ENCODE measurements at regions not wholly inside any gene's neighbourhood (a gene's known extent, or its start where the extent isn't known, plus 50 kb on each side); places are given as distances from the start of the nearest gene placed in this dataset.

DNA sequence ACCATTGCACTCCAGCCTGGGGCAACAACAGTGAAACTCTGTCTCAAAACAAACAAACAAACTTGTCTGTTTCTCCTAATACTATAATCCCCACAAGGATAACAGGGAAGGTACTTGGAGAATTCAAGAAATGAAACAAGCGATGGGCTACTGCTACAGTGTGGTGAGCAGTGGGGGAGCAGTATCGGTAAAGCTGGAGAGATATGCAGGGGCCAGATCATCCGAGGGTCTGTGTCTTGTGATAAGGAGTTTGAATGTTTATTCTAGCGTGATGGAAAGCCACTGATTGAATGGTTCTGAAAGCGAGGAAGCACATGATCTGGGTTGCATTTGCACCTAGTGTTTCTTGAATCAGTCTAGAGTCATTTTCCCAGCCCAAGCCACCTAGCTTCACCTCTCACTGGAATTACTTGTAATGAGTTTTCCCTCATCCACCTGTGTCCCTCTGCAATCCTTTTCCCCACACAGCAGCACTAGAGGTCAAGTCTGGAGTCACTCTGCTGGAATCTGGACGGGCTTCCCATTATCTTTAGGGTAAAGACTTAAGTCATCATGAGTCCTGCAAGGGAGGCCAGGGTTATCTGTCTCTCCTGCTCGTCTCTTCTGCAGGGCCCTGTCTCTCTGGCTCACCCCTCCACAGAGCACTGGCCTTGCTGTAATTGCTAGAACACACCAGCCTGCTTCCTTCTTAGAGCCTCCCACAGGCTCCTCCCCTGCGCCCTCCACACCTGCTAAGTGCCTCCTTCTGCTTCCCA lies 162.3 kb downstream of the KLF5 start:
- H3K36me3 Mint-ChIP-seq (ENCODE audit: low read depth): no peaks in the 10 kb centered on the region
- H3K4me1 Mint-ChIP-seq: no peaks in the 10 kb centered on the region
- TF ChIP-seq, protein P1, sequence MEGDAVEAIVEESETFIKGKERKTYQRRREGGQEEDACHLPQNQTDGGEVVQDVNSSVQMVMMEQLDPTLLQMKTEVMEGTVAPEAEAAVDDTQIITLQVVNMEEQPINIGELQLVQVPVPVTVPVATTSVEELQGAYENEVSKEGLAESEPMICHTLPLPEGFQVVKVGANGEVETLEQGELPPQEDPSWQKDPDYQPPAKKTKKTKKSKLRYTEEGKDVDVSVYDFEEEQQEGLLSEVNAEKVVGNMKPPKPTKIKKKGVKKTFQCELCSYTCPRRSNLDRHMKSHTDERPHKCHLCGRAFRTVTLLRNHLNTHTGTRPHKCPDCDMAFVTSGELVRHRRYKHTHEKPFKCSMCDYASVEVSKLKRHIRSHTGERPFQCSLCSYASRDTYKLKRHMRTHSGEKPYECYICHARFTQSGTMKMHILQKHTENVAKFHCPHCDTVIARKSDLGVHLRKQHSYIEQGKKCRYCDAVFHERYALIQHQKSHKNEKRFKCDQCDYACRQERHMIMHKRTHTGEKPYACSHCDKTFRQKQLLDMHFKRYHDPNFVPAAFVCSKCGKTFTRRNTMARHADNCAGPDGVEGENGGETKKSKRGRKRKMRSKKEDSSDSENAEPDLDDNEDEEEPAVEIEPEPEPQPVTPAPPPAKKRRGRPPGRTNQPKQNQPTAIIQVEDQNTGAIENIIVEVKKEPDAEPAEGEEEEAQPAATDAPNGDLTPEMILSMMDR (IDR thresholded peaks at IDR 0.05; ENCODE audit: unreplicated experiment in 3 of 3): no peak
- peaks cover 5% of the 10 kb centered on the region for H3K27me3 Mint-ChIP-seq (ENCODE audit: low read depth)
- H3K9me3 Mint-ChIP-seq: no peaks in the 10 kb centered on the region
- H3K27ac Mint-ChIP-seq: no peak overlapping the region
- no peak overlapping the region for H3K4me3 Mint-ChIP-seq

DNA sequence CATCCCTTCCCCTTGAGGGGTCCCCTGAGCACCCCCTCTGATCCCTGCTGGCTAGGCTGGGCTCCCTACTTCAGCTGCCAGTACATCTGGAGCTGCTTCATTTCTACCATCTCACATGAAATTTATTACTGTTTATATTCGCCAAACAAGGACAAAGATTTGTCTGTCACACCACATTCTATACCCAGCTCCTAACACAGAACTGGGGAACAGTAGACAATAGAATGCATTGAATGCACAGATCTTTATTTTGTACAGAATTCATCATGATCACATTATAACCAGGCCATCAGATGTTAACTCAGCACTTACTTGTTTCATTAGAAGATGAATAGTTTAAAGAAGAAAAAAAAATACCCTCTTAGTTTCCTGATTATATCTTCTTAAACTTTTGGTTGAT lies 159.4 kb downstream of the KLF5 start:
- no peaks in the 10 kb centered on the region for H3K36me3 Mint-ChIP-seq (ENCODE audit: low read depth)
- H3K9me3 Mint-ChIP-seq: no peaks in the 10 kb centered on the region
- H3K4me3 Mint-ChIP-seq: no peak overlapping the region
- H3K27ac Mint-ChIP-seq: no peak overlapping the region
- no peaks in the 10 kb centered on the region for H3K4me1 Mint-ChIP-seq
- TF ChIP-seq, protein P1 (IDR thresholded peaks at IDR 0.05; ENCODE audit: unreplicated experiment in 3 of 3): no peak
- peaks cover 5% of the 10 kb centered on the region for H3K27me3 Mint-ChIP-seq (ENCODE audit: low read depth)

GRCh38 chr13:73216381-73216831 lies 157.6 kb downstream of the KLF5 start:
- H3K27me3 Mint-ChIP-seq (ENCODE audit: low read depth): no peaks in the 10 kb centered on the region
- TF ChIP-seq, protein P1 (IDR thresholded peaks at IDR 0.05; ENCODE audit: unreplicated experiment in 3 of 3): no peak
- no peaks in the 10 kb centered on the region for H3K9me3 Mint-ChIP-seq
- no peaks in the 10 kb centered on the region for H3K36me3 Mint-ChIP-seq (ENCODE audit: low read depth)
- H3K4me3 Mint-ChIP-seq: no peak overlapping the region
- H3K27ac Mint-ChIP-seq: no peak overlapping the region
- no peaks in the 10 kb centered on the region for H3K4me1 Mint-ChIP-seq

DNA sequence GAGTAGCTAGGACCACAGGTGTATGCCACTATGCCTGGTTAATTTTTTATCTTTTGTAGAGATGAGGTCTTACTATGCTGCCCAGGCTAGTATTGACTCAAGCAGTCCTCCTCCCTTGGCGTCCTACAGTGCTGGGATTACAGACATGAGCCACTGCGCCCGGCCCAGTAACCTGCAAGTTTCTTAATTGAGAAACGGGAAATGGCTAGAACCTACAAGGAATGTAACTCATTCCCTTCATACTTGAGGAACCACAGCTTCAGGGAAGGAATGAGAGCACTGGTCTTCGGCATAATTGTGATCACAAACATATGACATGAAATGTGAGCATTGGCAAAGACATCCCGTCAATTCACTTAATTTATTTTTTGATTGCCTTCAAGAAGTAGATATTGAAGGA lies 157.0 kb downstream of the KLF5 start:
- H3K36me3 Mint-ChIP-seq (ENCODE audit: low read depth): no peaks in the 10 kb centered on the region
- no peaks in the 10 kb centered on the region for H3K27me3 Mint-ChIP-seq (ENCODE audit: low read depth)
- no peak overlapping the region for H3K27ac Mint-ChIP-seq
- no peaks in the 10 kb centered on the region for H3K4me1 Mint-ChIP-seq
- TF ChIP-seq, protein P1 (IDR thresholded peaks at IDR 0.05; ENCODE audit: unreplicated experiment in 3 of 3): no peak
- no peaks in the 10 kb centered on the region for H3K9me3 Mint-ChIP-seq
- no peak overlapping the region for H3K4me3 Mint-ChIP-seq

- TF ChIP-seq, protein P1 (IDR thresholded peaks at IDR 0.05; ENCODE audit: unreplicated experiment in 3 of 3): no peak
- Mint-ChIP-seq H3K4me3 (no peak overlapping the region), H3K9me3 (no peaks in the 10 kb centered on the region), H3K27ac (no peak overlapping the region), H3K36me3 (ENCODE audit: low read depth) (no peaks in the 10 kb centered on the region), H3K4me1 (no peaks in the 10 kb centered on the region), H3K27me3 (ENCODE audit: low read depth) (peaks cover 2% of the 10 kb centered on the region)
These were observed 153.7 kb downstream of the KLF5 start for GRCh38 chr13:73212482-73212881.

All from nephron (organoid).